ENCODE measurements at regions not wholly inside any gene's neighbourhood (a gene's known extent, or its start where the extent isn't known, plus 50 kb on each side); places are given as distances from the start of the nearest gene placed in this dataset.

- no peaks in the 10 kb centered on the region for H3K9me3 ChIP-seq (replicated peaks in 1 of 2; ENCODE audit: control insufficient read depth in 2 of 2, insufficient read depth in 1 of 2, low read depth in 1 of 2, low read length in 2 of 2)
- H3K27ac ChIP-seq (replicated peaks; ENCODE audit: low read length) = no peak overlapping the region
- no peak for DNase-seq (ENCODE audit: low spot score)
- no peak overlapping the region for H3K4me3 ChIP-seq (ENCODE audit: low read length in 2 of 2)
- H2BK5ac ChIP-seq (ENCODE audit: low read length) = no peak overlapping the region
- no peak overlapping the region for H2BK120ac ChIP-seq (ENCODE audit: low read depth, low read length)
- no peak overlapping the region for H3K9ac ChIP-seq (ENCODE audit: low read depth, low read length, poor library complexity)
- H2BK15ac ChIP-seq (ENCODE audit: low read length) = no peak overlapping the region
- H2AFZ ChIP-seq (ENCODE audit: low read length) = no peak overlapping the region
- no peak overlapping the region for H3K4me2 ChIP-seq (ENCODE audit: insufficient read depth, low read length, poor library complexity, severe bottlenecking)
- H3K79me1 ChIP-seq (ENCODE audit: low read depth, low read length) = no peaks in the 10 kb centered on the region
- H2AK5ac ChIP-seq (ENCODE audit: low read depth, low read length) = no peak overlapping the region
- no peak overlapping the region for H3K14ac ChIP-seq (ENCODE audit: low read length)
- no peak overlapping the region for H3K23ac ChIP-seq (ENCODE audit: low read depth, low read length, poor library complexity)
- no peak overlapping the region for H3K18ac ChIP-seq (ENCODE audit: low read length)
- H4K8ac ChIP-seq (ENCODE audit: low read depth, low read length) = no peak overlapping the region
- H2BK12ac ChIP-seq (ENCODE audit: low read length) = no peak overlapping the region
- H3K4ac ChIP-seq (ENCODE audit: low read length) = no peak overlapping the region
- no peaks in the 10 kb centered on the region for H3K4me1 ChIP-seq (ENCODE audit: control insufficient read depth in 2 of 2, insufficient read depth in 1 of 2, low read depth in 1 of 2, low read length in 2 of 2)
- no peak overlapping the region for H4K91ac ChIP-seq (ENCODE audit: low read depth, low read length, poor library complexity)
- H3K36me3 ChIP-seq (replicated peaks in 1 of 2; ENCODE audit: control insufficient read depth in 2 of 2, insufficient read depth in 2 of 2, low read length in 2 of 2) = no peaks in the 10 kb centered on the region
- no peaks in the 10 kb centered on the region for H3K27me3 ChIP-seq (ENCODE audit: control insufficient read depth in 3 of 3, insufficient read depth in 3 of 3, low read depth in 1 of 3, low read length in 3 of 3)
These were observed 299.2 kb downstream of the ELAVL2 start for GRCh38 chr9:23526806-23527205.

GRCh38 chr9:23532282-23532681 lies 293.8 kb downstream of the ELAVL2 start:
- H3K27me3 ChIP-seq (ENCODE audit: control insufficient read depth in 3 of 3, insufficient read depth in 3 of 3, low read depth in 1 of 3, low read length in 3 of 3) = no peaks in the 10 kb centered on the region
- no peak for DNase-seq (ENCODE audit: low spot score)
- WGBS, 2 donors (ENCODE audit: extremely low coverage in 2 of 2, insufficient read length in 2 of 2, insufficient replicate concordance in 1 of 2) = no CpG with 5 or more reads among the region's 2 CpGs

GRCh38 chr9:23537192-23538066 lies 288.6 kb downstream of the ELAVL2 start:
- no peak overlapping the region for H4K8ac ChIP-seq (ENCODE audit: low read depth, low read length)
- H2AFZ ChIP-seq (ENCODE audit: low read length) = peak overlapping the region; percentile 76
- H3K4me2 ChIP-seq (ENCODE audit: insufficient read depth, low read length, poor library complexity, severe bottlenecking) = peak overlapping the region; percentile 67
- H4K91ac ChIP-seq (ENCODE audit: low read depth, low read length, poor library complexity) = no peak overlapping the region
- peak overlapping the region; percentile 53 for H3K27ac ChIP-seq (replicated peaks; ENCODE audit: low read length)
- H3K27me3 ChIP-seq (ENCODE audit: control insufficient read depth in 3 of 3, insufficient read depth in 3 of 3, low read depth in 1 of 3, low read length in 3 of 3) = no peaks in the 10 kb centered on the region
- H3K18ac ChIP-seq (ENCODE audit: low read length) = no peak overlapping the region
- no peak overlapping the region for H3K23ac ChIP-seq (ENCODE audit: low read depth, low read length, poor library complexity)
- no peak overlapping the region for H3K9ac ChIP-seq (ENCODE audit: low read depth, low read length, poor library complexity)
- peak overlapping the region; percentile 21 to 63 for H3K4me3 ChIP-seq (ENCODE audit: low read length in 2 of 2)
- no peak overlapping the region for H3K14ac ChIP-seq (ENCODE audit: low read length)
- no peaks in the 10 kb centered on the region for H3K79me1 ChIP-seq (ENCODE audit: low read depth, low read length)
- H2BK15ac ChIP-seq (ENCODE audit: low read length) = no peak overlapping the region
- H2AK5ac ChIP-seq (ENCODE audit: low read depth, low read length) = no peak overlapping the region
- peak; percentile 38 for DNase-seq (ENCODE audit: low spot score)
- H3K4me1 ChIP-seq (ENCODE audit: control insufficient read depth in 2 of 2, insufficient read depth in 1 of 2, low read depth in 1 of 2, low read length in 2 of 2) = peaks cover 11 to 30% of the 10 kb centered on the region in 2 donors
- H3K4ac ChIP-seq (ENCODE audit: low read length) = no peak overlapping the region
- H3K9me3 ChIP-seq (replicated peaks in 1 of 2; ENCODE audit: control insufficient read depth in 2 of 2, insufficient read depth in 1 of 2, low read depth in 1 of 2, low read length in 2 of 2) = no peaks in the 10 kb centered on the region
- H2BK120ac ChIP-seq (ENCODE audit: low read depth, low read length) = no peak overlapping the region
- no peak overlapping the region for H2BK12ac ChIP-seq (ENCODE audit: low read length)
- H2BK5ac ChIP-seq (ENCODE audit: low read length) = no peak overlapping the region
- H3K36me3 ChIP-seq (replicated peaks in 1 of 2; ENCODE audit: control insufficient read depth in 2 of 2, insufficient read depth in 2 of 2, low read length in 2 of 2) = no peaks in the 10 kb centered on the region
- WGBS, 2 donors (ENCODE audit: extremely low coverage in 2 of 2, insufficient read length in 2 of 2, insufficient replicate concordance in 1 of 2) = no CpG with 5 or more reads among the region's 17 CpGs

More at GRCh38 chr9:23532282-23532681, 293.8 kb downstream of the ELAVL2 start:
- Histone ChIP-seq H3K4me1 (ENCODE audit: control insufficient read depth in 2 of 2, insufficient read depth in 1 of 2, low read depth in 1 of 2, low read length in 2 of 2) (peaks cover 3 to 11% of the 10 kb centered on the region in 2 donors), H3K23ac (ENCODE audit: low read depth, low read length, poor library complexity) (no peak overlapping the region), H4K91ac (ENCODE audit: low read depth, low read length, poor library complexity) (no peak overlapping the region), H3K4ac (ENCODE audit: low read length) (no peak overlapping the region), H3K4me2 (ENCODE audit: insufficient read depth, low read length, poor library complexity, severe bottlenecking) (no peak overlapping the region), H2BK5ac (ENCODE audit: low read length) (no peak overlapping the region), H4K8ac (ENCODE audit: low read depth, low read length) (no peak overlapping the region), H3K36me3 (replicated peaks in 1 of 2; ENCODE audit: control insufficient read depth in 2 of 2, insufficient read depth in 2 of 2, low read length in 2 of 2) (no peaks in the 10 kb centered on the region), H2BK12ac (ENCODE audit: low read length) (no peak overlapping the region), H3K4me3 (ENCODE audit: low read length in 2 of 2) (no peak overlapping the region), H3K9ac (ENCODE audit: low read depth, low read length, poor library complexity) (no peak overlapping the region), H3K79me1 (ENCODE audit: low read depth, low read length) (no peaks in the 10 kb centered on the region), H2BK15ac (ENCODE audit: low read length) (no peak overlapping the region), H3K27ac (replicated peaks; ENCODE audit: low read length) (no peak overlapping the region), H2AFZ (ENCODE audit: low read length) (no peak overlapping the region), H2AK5ac (ENCODE audit: low read depth, low read length) (no peak overlapping the region), H3K18ac (ENCODE audit: low read length) (no peak overlapping the region), H3K9me3 (replicated peaks in 1 of 2; ENCODE audit: control insufficient read depth in 2 of 2, insufficient read depth in 1 of 2, low read depth in 1 of 2, low read length in 2 of 2) (no peaks in the 10 kb centered on the region), H2BK120ac (ENCODE audit: low read depth, low read length) (no peak overlapping the region), H3K14ac (ENCODE audit: low read length) (no peak overlapping the region)

GRCh38 chr9:23538067-23538402 lies 288.0 kb downstream of the ELAVL2 start:
- Histone ChIP-seq H3K23ac (ENCODE audit: low read depth, low read length, poor library complexity) (no peak overlapping the region), H2AK5ac (ENCODE audit: low read depth, low read length) (no peak overlapping the region), H2BK12ac (ENCODE audit: low read length) (no peak overlapping the region), H3K14ac (ENCODE audit: low read length) (no peak overlapping the region), H4K91ac (ENCODE audit: low read depth, low read length, poor library complexity) (no peak overlapping the region), H3K4me1 (ENCODE audit: control insufficient read depth in 2 of 2, insufficient read depth in 1 of 2, low read depth in 1 of 2, low read length in 2 of 2) (peaks cover 11 to 32% of the 10 kb centered on the region in 2 donors), H3K9me3 (replicated peaks in 1 of 2; ENCODE audit: control insufficient read depth in 2 of 2, insufficient read depth in 1 of 2, low read depth in 1 of 2, low read length in 2 of 2) (no peaks in the 10 kb centered on the region), H3K27ac (replicated peaks; ENCODE audit: low read length) (peak overlapping the region; percentile 53), H3K36me3 (replicated peaks in 1 of 2; ENCODE audit: control insufficient read depth in 2 of 2, insufficient read depth in 2 of 2, low read length in 2 of 2) (no peaks in the 10 kb centered on the region), H2BK120ac (ENCODE audit: low read depth, low read length) (no peak overlapping the region), H2AFZ (ENCODE audit: low read length) (peak overlapping the region; percentile 76), H3K4me3 (ENCODE audit: low read length in 2 of 2) (peak overlapping the region; percentile 13 to 21), H3K4me2 (ENCODE audit: insufficient read depth, low read length, poor library complexity, severe bottlenecking) (peak overlapping the region; percentile 67), H3K79me1 (ENCODE audit: low read depth, low read length) (no peaks in the 10 kb centered on the region), H3K9ac (ENCODE audit: low read depth, low read length, poor library complexity) (no peak overlapping the region), H3K4ac (ENCODE audit: low read length) (no peak overlapping the region), H4K8ac (ENCODE audit: low read depth, low read length) (no peak overlapping the region), H3K18ac (ENCODE audit: low read length) (no peak overlapping the region), H2BK15ac (ENCODE audit: low read length) (no peak overlapping the region), H2BK5ac (ENCODE audit: low read length) (no peak overlapping the region), H3K27me3 (ENCODE audit: control insufficient read depth in 3 of 3, insufficient read depth in 3 of 3, low read depth in 1 of 3, low read length in 3 of 3) (no peaks in the 10 kb centered on the region)
- no CpG with 5 or more reads among the region's 12 CpGs for WGBS, 2 donors (ENCODE audit: extremely low coverage in 2 of 2, insufficient read length in 2 of 2, insufficient replicate concordance in 1 of 2)
- no peak for DNase-seq (ENCODE audit: low spot score)
